ENCODE measurements at regions not wholly inside any gene's neighbourhood (a gene's known extent, or its start where the extent isn't known, plus 50 kb on each side); places are given as distances from the start of the nearest gene placed in this dataset.

DNA sequence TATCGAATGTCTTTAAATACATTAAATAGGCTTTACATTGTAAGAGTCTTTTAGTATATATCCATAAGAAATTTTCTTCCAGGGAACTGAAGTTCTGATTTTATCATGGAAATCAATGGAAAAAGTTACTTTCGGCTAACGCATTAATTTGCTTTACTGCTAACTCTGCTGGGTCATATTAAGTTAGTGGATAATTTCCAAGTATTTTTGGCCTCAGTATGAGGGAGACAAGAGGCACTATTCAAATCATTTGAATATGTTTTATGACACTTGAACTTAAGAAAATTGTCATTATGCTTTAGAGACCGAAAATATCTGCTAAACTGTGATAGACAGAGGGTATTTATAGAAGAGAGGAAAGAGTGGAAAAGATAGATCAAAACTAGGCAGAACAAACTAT, 237.5 kb downstream of the PCDH7 start:
- no peaks in the 10 kb centered on the region for H3K27me3 ChIP-seq
- H3K27ac ChIP-seq = no peak overlapping the region
- 52 to 54% methylated on average over 4 of the region's 4 CpGs for WGBS, 2 donors
- H3K9me3 ChIP-seq = no peaks in the 10 kb centered on the region
- intact Hi-C loops (cut with DNase I) = no loop called here
- TF ChIP-seq, protein P1, sequence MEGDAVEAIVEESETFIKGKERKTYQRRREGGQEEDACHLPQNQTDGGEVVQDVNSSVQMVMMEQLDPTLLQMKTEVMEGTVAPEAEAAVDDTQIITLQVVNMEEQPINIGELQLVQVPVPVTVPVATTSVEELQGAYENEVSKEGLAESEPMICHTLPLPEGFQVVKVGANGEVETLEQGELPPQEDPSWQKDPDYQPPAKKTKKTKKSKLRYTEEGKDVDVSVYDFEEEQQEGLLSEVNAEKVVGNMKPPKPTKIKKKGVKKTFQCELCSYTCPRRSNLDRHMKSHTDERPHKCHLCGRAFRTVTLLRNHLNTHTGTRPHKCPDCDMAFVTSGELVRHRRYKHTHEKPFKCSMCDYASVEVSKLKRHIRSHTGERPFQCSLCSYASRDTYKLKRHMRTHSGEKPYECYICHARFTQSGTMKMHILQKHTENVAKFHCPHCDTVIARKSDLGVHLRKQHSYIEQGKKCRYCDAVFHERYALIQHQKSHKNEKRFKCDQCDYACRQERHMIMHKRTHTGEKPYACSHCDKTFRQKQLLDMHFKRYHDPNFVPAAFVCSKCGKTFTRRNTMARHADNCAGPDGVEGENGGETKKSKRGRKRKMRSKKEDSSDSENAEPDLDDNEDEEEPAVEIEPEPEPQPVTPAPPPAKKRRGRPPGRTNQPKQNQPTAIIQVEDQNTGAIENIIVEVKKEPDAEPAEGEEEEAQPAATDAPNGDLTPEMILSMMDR (IDR thresholded peaks at IDR 0.05) = no peak
- no peak for ATAC-seq
- DNase-seq = no peak
- peaks cover 0 to 9% (median 0%) of the 10 kb centered on the region in 9 donors for H3K4me1 ChIP-seq
- no peak overlapping the region for H3K4me3 ChIP-seq
- no peaks in the 10 kb centered on the region for H3K36me3 ChIP-seq

DNA sequence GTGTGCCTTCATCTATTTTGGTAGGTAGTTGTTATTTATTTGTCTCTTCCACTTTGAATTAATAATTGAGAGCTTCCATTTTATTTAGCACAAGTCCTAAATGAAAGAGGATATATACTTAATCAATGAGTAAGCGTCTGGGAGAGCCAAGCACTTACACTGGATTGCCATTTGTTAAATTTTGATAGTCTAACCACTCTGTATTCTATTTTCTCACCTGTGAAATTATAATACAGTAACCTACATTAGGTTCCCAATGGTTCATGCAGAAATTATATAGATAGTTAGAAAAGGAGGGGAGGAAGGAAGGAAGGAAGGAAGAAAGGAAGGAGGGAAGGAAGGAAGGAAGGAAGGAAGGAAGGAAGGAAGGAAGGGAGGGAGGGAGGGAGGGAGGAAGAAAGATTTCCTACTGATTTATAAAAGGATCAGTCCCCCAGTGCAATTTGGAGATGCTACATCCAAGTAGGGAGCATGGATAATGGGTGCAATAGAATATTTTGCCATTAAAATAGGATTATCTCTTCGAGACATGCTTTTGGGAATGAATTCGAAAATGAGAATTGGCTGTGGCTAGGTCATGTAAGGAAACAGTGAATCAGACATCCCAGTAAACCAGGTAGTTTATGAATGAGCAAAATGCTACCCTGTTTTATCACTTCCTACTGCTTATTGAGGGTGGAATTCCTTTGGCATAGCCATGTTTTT, 239.8 kb downstream of the PCDH7 start:
- Histone ChIP-seq H3K4me3 (no peak overlapping the region), H3K27ac (no peak overlapping the region), H3K4me1 (peaks cover 0 to 9% (median 0%) of the 10 kb centered on the region in 9 donors), H3K27me3 (no peaks in the 10 kb centered on the region), H3K36me3 (no peaks in the 10 kb centered on the region), H3K9me3 (no peaks in the 10 kb centered on the region)
- TF ChIP-seq, protein P1 (IDR thresholded peaks at IDR 0.05) = no peak
- no peak for DNase-seq
- intact Hi-C loops (cut with DNase I) = no loop called here
- WGBS, 2 donors = 84 to 93% methylated on average over 3 of the region's 3 CpGs
- ATAC-seq = no peak

GRCh38 chr4:30962939-30963338, 242.8 kb downstream of the PCDH7 start:
- intact Hi-C loops (cut with DNase I) = no loop called here
- TF ChIP-seq, protein P1 (IDR thresholded peaks at IDR 0.05) = no peak
- Histone ChIP-seq H3K36me3 (no peaks in the 10 kb centered on the region), H3K4me1 (peaks cover 0 to 2% (median 0%) of the 10 kb centered on the region in 9 donors), H3K27me3 (no peaks in the 10 kb centered on the region), H3K9me3 (no peaks in the 10 kb centered on the region), H3K27ac (no peak overlapping the region), H3K4me3 (no peak overlapping the region)
- ATAC-seq (peak in 1 of 8 donors; percentile 55), DNase-seq (no peak)

DNA sequence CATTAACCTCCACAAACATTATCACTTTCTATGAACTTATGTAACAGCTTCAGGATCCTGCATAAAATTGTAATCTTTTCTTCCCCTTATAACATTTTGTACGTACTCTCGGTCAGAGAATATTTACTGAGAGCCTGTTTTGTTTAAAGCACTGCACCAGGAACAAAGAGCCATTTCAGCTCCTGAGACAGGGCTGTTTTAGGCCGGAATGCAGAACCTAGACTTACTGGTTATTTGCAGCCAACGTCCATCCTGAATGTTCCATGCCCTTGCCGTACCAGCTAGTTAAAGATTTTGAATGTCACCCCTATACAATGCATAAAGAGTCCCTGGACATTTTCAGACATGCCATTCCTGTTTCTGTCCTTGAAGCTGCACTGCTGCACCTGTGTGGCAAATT, 248.8 kb downstream of the PCDH7 start:
- DNase-seq (no peak), ATAC-seq (peak in 1 of 8 donors; percentile 39)
- Histone ChIP-seq H3K36me3 (no peaks in the 10 kb centered on the region), H3K27me3 (no peaks in the 10 kb centered on the region), H3K4me1 (no peaks in the 10 kb centered on the region), H3K4me3 (no peak overlapping the region), H3K9me3 (no peaks in the 10 kb centered on the region), H3K27ac (no peak overlapping the region)
- TF ChIP-seq, protein P1 (IDR thresholded peaks at IDR 0.05) = no peak
- 47 to 51% methylated on average over 5 of the region's 5 CpGs for WGBS, 2 donors
- intact Hi-C loops (cut with DNase I) = no loop called here
